Astrocyte (in vitro differentiated cells and primary cell): ENCODE measurements at regions not wholly inside any gene's neighbourhood (a gene's known extent, or its start where the extent isn't known, plus 50 kb on each side); places are given as distances from the start of the nearest gene placed in this dataset.

Experiments
- DNase-seq: peaks from one replicate; pipeline ENCODE4 v3.0.0-alpha.2; 2010; ENCODE audit warnings: low read depth
- FAIRE-seq: peaks from 2 replicates; lab custom pipeline; 2011; peaks lifted over from hg19 to GRCh38; lab: Jason Lieb, UNC
- H2AFZ ChIP-seq: 2 replicates; pipeline ENCODE4 v1.6.0; 2012; ENCODE audit warnings: low read depth, low read length, inconsistent platforms
- H3K27ac ChIP-seq: 2 replicates; pipeline ENCODE4 v1.5.1; 2011; ENCODE audit warnings: low read depth, low read length, inconsistent platforms
- H3K27me3 ChIP-seq: 2 replicates; pipeline ENCODE4 v1.6.0; 2011; ENCODE audit warnings: low read length, inconsistent platforms; ENCODE audit not compliant: insufficient read depth
- H3K36me3 ChIP-seq: 2 replicates; pipeline ENCODE4 v1.5.1; 2011; ENCODE audit warnings: low read length, inconsistent platforms; ENCODE audit not compliant: insufficient read depth
- H3K4me1 ChIP-seq: 2 replicates; pipeline ENCODE4 v1.5.1; 2011; ENCODE audit warnings: low read length, inconsistent platforms; ENCODE audit not compliant: insufficient read depth
- H3K4me2 ChIP-seq: 2 replicates; pipeline ENCODE4 v1.6.0; 2012; ENCODE audit warnings: low read length, inconsistent platforms
- H3K4me3 ChIP-seq: 2 replicates; pipeline ENCODE4 v1.5.1; 2011; ENCODE audit warnings: low read depth, mild to moderate bottlenecking, low read length, inconsistent platforms; ENCODE audit not compliant: insufficient read depth
- H3K79me2 ChIP-seq: 2 replicates; pipeline ENCODE4 v1.6.0; 2012; ENCODE audit warnings: mild to moderate bottlenecking, low read length, inconsistent platforms; ENCODE audit not compliant: insufficient read depth
- H3K9ac ChIP-seq: 2 replicates; pipeline ENCODE4 v1.6.0; 2012; ENCODE audit warnings: mild to moderate bottlenecking, low read length, inconsistent platforms
- H3K9me3 ChIP-seq: 2 replicates; pipeline ENCODE4 v1.5.1; 2012; ENCODE audit warnings: low read depth, mild to moderate bottlenecking, low read length, inconsistent platforms; ENCODE audit not compliant: insufficient read depth
- H4K20me1 ChIP-seq: 2 replicates; pipeline ENCODE4 v1.6.0; 2012; ENCODE audit warnings: low read length, inconsistent platforms; ENCODE audit not compliant: insufficient read depth
- H3K27ac Mint-ChIP-seq: one replicate; pipeline ENCODE4 v1.8.0; 2021; ENCODE audit warnings: mild to moderate bottlenecking, mixed read lengths; ENCODE audit not compliant: unreplicated experiment
- H3K27me3 Mint-ChIP-seq: one replicate; pipeline ENCODE4 v1.8.0; 2021; ENCODE audit warnings: low read depth, mixed read lengths; ENCODE audit not compliant: unreplicated experiment
- H3K36me3 Mint-ChIP-seq: one replicate; pipeline ENCODE4 v1.8.0; 2021; ENCODE audit warnings: low read depth, mixed read lengths; ENCODE audit not compliant: unreplicated experiment
- H3K4me1 Mint-ChIP-seq: one replicate; pipeline ENCODE4 v1.8.0; 2021; ENCODE audit warnings: low read depth, mixed read lengths; ENCODE audit not compliant: unreplicated experiment
- H3K4me3 Mint-ChIP-seq: one replicate; pipeline ENCODE4 v1.8.0; 2021; ENCODE audit warnings: mild to moderate bottlenecking, moderate library complexity, mixed read lengths; ENCODE audit not compliant: unreplicated experiment
- H3K9me3 Mint-ChIP-seq: one replicate; pipeline ENCODE4 v1.8.0; 2021; ENCODE audit warnings: mild to moderate bottlenecking, mixed read lengths; ENCODE audit not compliant: unreplicated experiment
- CTCF ChIP-seq: IDR thresholded peaks from 2 replicates; pipeline ENCODE4 v1.5.1; 2011; ENCODE audit warnings: low read depth, mild to moderate bottlenecking, inconsistent platforms, low read length, moderate library complexity; ENCODE audit not compliant: insufficient read depth
- EZH2 ChIP-seq: IDR thresholded peaks from 2 replicates; pipeline ENCODE4 v1.6.1; 2012; ENCODE audit warnings: mild to moderate bottlenecking, low read length, inconsistent platforms; ENCODE audit not compliant: insufficient read depth

GRCh38 chr13:105830821-105831220 lies 704.6 kb downstream of the EFNB2 start:
- Histone ChIP-seq H2AFZ (no peak overlapping the region), H3K9ac (no peak overlapping the region), H3K36me3 (no peaks in the 10 kb centered on the region), H3K4me2 (no peak overlapping the region), H3K27me3 (no peaks in the 10 kb centered on the region), H4K20me1 (no peaks in the 10 kb centered on the region), H3K79me2 (no peaks in the 10 kb centered on the region), H3K9me3 (no peaks in the 10 kb centered on the region), H3K4me3 (no peak overlapping the region), H3K4me1 (no peaks in the 10 kb centered on the region), H3K27ac (no peak overlapping the region)
- H3K9me3 Mint-ChIP-seq = peaks cover 6% of the 10 kb centered on the region
- no peak overlapping the region for H3K4me3 Mint-ChIP-seq
- H3K4me1 Mint-ChIP-seq = no peaks in the 10 kb centered on the region
- H3K27ac Mint-ChIP-seq = no peak overlapping the region
- no peaks in the 10 kb centered on the region for H3K36me3 Mint-ChIP-seq
- TF ChIP-seq CTCF (no peak), EZH2 (no peak)
- H3K27me3 Mint-ChIP-seq = peaks cover 1% of the 10 kb centered on the region
- DNase-seq (no peak), FAIRE-seq (no peak)

GRCh38 chr13:105827111-105827809 lies 708.2 kb downstream of the EFNB2 start:
- H3K27ac Mint-ChIP-seq = no peak overlapping the region

More at GRCh38 chr13:105827111-105827809, 708.2 kb downstream of the EFNB2 start:
- DNase-seq = no peak
- Mint-ChIP-seq H3K27me3 (peaks cover 7% of the 10 kb centered on the region), H3K36me3 (no peaks in the 10 kb centered on the region), H3K9me3 (peaks cover 6% of the 10 kb centered on the region), H3K4me3 (no peak overlapping the region), H3K4me1 (no peaks in the 10 kb centered on the region)
- Histone ChIP-seq H3K9ac (no peak overlapping the region), H4K20me1 (no peaks in the 10 kb centered on the region), H3K27me3 (no peaks in the 10 kb centered on the region), H3K4me2 (no peak overlapping the region), H3K79me2 (no peaks in the 10 kb centered on the region), H3K27ac (no peak overlapping the region), H3K4me1 (no peaks in the 10 kb centered on the region), H3K4me3 (no peak overlapping the region), H3K9me3 (no peaks in the 10 kb centered on the region), H2AFZ (no peak overlapping the region), H3K36me3 (no peaks in the 10 kb centered on the region)
- no peak for FAIRE-seq
- no peak for TF ChIP-seq CTCF
- no peak for TF ChIP-seq EZH2
